ENCODE measurements at regions not wholly inside any gene's neighbourhood (a gene's known extent, or its start where the extent isn't known, plus 50 kb on each side); places are given as distances from the start of the nearest gene placed in this dataset.

DNA sequence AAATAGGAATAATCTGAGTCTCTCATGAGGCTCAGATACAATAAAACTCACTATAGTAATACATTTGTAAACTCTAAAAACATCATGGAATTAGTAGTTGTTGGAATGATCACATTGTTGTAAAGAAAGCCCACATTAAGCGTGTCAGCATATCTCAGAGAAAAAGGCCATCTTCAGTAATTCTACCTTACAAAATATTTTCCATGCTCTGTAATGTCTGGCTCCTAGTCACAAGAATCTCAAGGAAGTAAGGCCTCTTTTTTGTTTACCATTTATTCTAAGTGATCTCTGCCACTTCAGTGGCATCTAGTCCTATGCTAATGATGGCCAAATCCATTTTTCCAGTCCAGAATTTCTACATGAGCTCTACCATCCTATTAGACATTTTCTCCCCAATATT is 240.2 kb upstream of the ZNF717 start:
- Mint-ChIP-seq H3K27me3 (ENCODE audit: insufficient read depth) (no peaks in the 10 kb centered on the region), H3K4me1 (ENCODE audit: low read depth) (peaks cover 10% of the 10 kb centered on the region; the same call in 1 of the 2 replicates), H3K36me3 (ENCODE audit: low read depth) (no peaks in the 10 kb centered on the region), H3K27ac (no peak overlapping the region), H3K4me3 (no peak overlapping the region), H3K9me3 (peaks cover 23% of the 10 kb centered on the region)
- DNase-seq = no peak
- TF ChIP-seq, protein P1, sequence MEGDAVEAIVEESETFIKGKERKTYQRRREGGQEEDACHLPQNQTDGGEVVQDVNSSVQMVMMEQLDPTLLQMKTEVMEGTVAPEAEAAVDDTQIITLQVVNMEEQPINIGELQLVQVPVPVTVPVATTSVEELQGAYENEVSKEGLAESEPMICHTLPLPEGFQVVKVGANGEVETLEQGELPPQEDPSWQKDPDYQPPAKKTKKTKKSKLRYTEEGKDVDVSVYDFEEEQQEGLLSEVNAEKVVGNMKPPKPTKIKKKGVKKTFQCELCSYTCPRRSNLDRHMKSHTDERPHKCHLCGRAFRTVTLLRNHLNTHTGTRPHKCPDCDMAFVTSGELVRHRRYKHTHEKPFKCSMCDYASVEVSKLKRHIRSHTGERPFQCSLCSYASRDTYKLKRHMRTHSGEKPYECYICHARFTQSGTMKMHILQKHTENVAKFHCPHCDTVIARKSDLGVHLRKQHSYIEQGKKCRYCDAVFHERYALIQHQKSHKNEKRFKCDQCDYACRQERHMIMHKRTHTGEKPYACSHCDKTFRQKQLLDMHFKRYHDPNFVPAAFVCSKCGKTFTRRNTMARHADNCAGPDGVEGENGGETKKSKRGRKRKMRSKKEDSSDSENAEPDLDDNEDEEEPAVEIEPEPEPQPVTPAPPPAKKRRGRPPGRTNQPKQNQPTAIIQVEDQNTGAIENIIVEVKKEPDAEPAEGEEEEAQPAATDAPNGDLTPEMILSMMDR (IDR thresholded peaks at IDR 0.05) = no peak

DNA sequence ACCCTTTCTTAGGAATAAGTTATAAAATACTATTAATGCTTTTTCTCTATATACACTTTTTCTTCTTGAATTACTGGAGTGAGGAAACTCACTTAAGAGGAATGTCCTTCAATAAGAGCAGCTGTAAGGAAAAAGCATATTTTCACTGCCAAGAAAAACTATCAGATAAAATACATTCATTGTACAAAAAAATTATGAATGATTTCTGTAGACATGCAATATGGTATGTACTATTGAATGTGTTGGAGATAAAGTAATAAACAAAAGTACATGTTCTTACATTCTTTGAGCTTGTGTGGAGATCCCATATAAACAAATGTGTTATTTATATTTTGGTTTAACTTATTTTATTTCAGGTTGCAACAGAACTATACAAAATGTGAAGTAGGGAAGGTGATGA is 241.0 kb upstream of the ZNF717 start:
- TF ChIP-seq, protein P1 (IDR thresholded peaks at IDR 0.05) = no peak
- no peak overlapping the region for H3K27ac Mint-ChIP-seq
- no peak for DNase-seq
- no peaks in the 10 kb centered on the region; the same call in 1 of the 2 replicates for H3K36me3 Mint-ChIP-seq (ENCODE audit: low read depth)
- no peak overlapping the region for H3K4me3 Mint-ChIP-seq
- H3K9me3 Mint-ChIP-seq = peaks cover 21% of the 10 kb centered on the region
- no peaks in the 10 kb centered on the region for H3K27me3 Mint-ChIP-seq (ENCODE audit: insufficient read depth)
- H3K4me1 Mint-ChIP-seq (ENCODE audit: low read depth) = peaks cover 10% of the 10 kb centered on the region; the same call in 1 of the 2 replicates

- no peak overlapping the region for H3K4me3 Mint-ChIP-seq
- peaks cover 8% of the 10 kb centered on the region for H3K9me3 Mint-ChIP-seq
- no peaks in the 10 kb centered on the region; the same call in 1 of the 2 replicates for H3K36me3 Mint-ChIP-seq (ENCODE audit: low read depth)
Measured at GRCh38 chr3:76028774-76029173, 243.4 kb upstream of the ZNF717 start.

DNA sequence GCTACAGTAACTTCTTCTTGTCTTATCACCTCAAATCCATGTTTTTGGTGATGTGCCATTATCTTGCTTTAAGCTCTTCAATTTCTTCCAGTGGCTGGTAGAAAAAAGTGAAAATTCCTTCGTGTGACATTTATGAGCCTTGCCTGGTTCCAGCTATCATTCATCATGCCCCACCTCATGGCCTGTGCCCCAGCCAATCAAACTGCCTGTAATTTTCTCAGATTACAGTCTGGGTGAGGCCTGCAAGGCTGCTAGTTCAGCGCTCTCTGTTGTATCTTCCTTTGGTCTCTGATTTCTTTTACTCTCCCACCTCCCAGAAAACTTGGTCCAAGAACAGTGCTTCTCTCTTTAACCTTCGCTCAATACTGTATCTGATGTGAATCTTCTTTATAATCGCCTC is 249.3 kb upstream of the ZNF717 start:
- Mint-ChIP-seq H3K4me3 (peak overlapping the region; percentile 15; the same call in 1 of the 2 replicates), H3K27me3 (ENCODE audit: insufficient read depth) (no peaks in the 10 kb centered on the region), H3K27ac (peak overlapping the region; percentile 14; the same call in 1 of the 2 replicates), H3K36me3 (ENCODE audit: low read depth) (no peaks in the 10 kb centered on the region; the same call in 1 of the 2 replicates), H3K9me3 (peaks cover 8% of the 10 kb centered on the region), H3K4me1 (ENCODE audit: low read depth) (peaks cover 21% of the 10 kb centered on the region; the same call in 1 of the 2 replicates)
- no peak for DNase-seq
- TF ChIP-seq, protein P1 (IDR thresholded peaks at IDR 0.05) = no peak

More at GRCh38 chr3:76028774-76029173, 243.4 kb upstream of the ZNF717 start:
- TF ChIP-seq, protein P1 (IDR thresholded peaks at IDR 0.05) = no peak
- H3K27ac Mint-ChIP-seq = no peak overlapping the region
- DNase-seq = no peak
- no peaks in the 10 kb centered on the region for H3K27me3 Mint-ChIP-seq (ENCODE audit: insufficient read depth)
- H3K4me1 Mint-ChIP-seq (ENCODE audit: low read depth) = peaks cover 5% of the 10 kb centered on the region; the same call in 1 of the 2 replicates

GRCh38 chr3:76035117-76035516 is 249.8 kb upstream of the ZNF717 start:
- DNase-seq = no peak
- TF ChIP-seq, protein P1 (IDR thresholded peaks at IDR 0.05) = no peak
- no peaks in the 10 kb centered on the region for H3K27me3 Mint-ChIP-seq (ENCODE audit: insufficient read depth)
- H3K9me3 Mint-ChIP-seq = peaks cover 8% of the 10 kb centered on the region
- peaks cover 21% of the 10 kb centered on the region; the same call in 1 of the 2 replicates for H3K4me1 Mint-ChIP-seq (ENCODE audit: low read depth)
- no peak overlapping the region for H3K27ac Mint-ChIP-seq
- H3K4me3 Mint-ChIP-seq = no peak overlapping the region; the same call in 1 of the 2 replicates
- H3K36me3 Mint-ChIP-seq (ENCODE audit: low read depth) = no peaks in the 10 kb centered on the region; the same call in 1 of the 2 replicates

Data from HFFc6 (cell line).